ENCODE measurements at regions not wholly inside any gene's neighbourhood (a gene's known extent, or its start where the extent isn't known, plus 50 kb on each side); places are given as distances from the start of the nearest gene placed in this dataset.

GRCh38 chr2:59739166-59739565 lies 814.3 kb downstream of the BCL11A start:
- H3K27me3 ChIP-seq (ENCODE audit: insufficient read depth, low read length) = no peaks in the 10 kb centered on the region
- Mint-ChIP-seq H3K27me3 (no peaks in the 10 kb centered on the region), H3K4me3 (no peak overlapping the region), H3K9me3 (peaks cover 0 to 1% (median 0%) of the 10 kb centered on the region in 8 donors), H3K27ac (no peak overlapping the region), H3K36me3 (no peaks in the 10 kb centered on the region), H3K4me1 (no peaks in the 10 kb centered on the region)
- H3K4me3 ChIP-seq (ENCODE audit: low read length in 2 of 2) = no peak overlapping the region
- POLR2A ChIA-PET (ENCODE audit: partially characterized antibody) = no interaction called here
- no peak for DNase-seq
- H3K9me3 ChIP-seq (ENCODE audit: control insufficient read depth in 1 of 2, low read length in 2 of 2) = no peaks in the 10 kb centered on the region
- H3K36me3 ChIP-seq (ENCODE audit: insufficient read depth, low read length) = no peaks in the 10 kb centered on the region
- H3K27ac ChIP-seq (ENCODE audit: low read depth, low read length) = no peak overlapping the region
- CTCF ChIA-PET (ENCODE audit: partially characterized antibody) = no interaction called here
- intact Hi-C loops (cut with micrococcal nuclease) = no loop called here
- H3K4me1 ChIP-seq (ENCODE audit: insufficient read depth, low read length) = no peaks in the 10 kb centered on the region

GRCh38 chr2:59737299-59737698 lies 816.2 kb downstream of the BCL11A start:
- ChIA-PET POLR2A (ENCODE audit: partially characterized antibody) (no interaction called here), CTCF (ENCODE audit: partially characterized antibody) (no interaction called here)
- no peak overlapping the region for H3K4me3 ChIP-seq (ENCODE audit: low read length in 2 of 2)
- H3K36me3 Mint-ChIP-seq = no peaks in the 10 kb centered on the region
- no peaks in the 10 kb centered on the region for H3K27me3 ChIP-seq (ENCODE audit: insufficient read depth, low read length)
- H3K4me1 Mint-ChIP-seq = no peaks in the 10 kb centered on the region
- no peaks in the 10 kb centered on the region for H3K4me1 ChIP-seq (ENCODE audit: insufficient read depth, low read length)
- DNase-seq = no peak
- no peaks in the 10 kb centered on the region for H3K9me3 ChIP-seq (ENCODE audit: control insufficient read depth in 1 of 2, low read length in 2 of 2)
- H3K27ac ChIP-seq (ENCODE audit: low read depth, low read length) = no peak overlapping the region
- no peaks in the 10 kb centered on the region for H3K27me3 Mint-ChIP-seq
- H3K9me3 Mint-ChIP-seq = peaks cover 0 to 1% (median 0%) of the 10 kb centered on the region in 8 donors
- H3K27ac Mint-ChIP-seq = no peak overlapping the region
- H3K36me3 ChIP-seq (ENCODE audit: insufficient read depth, low read length) = no peaks in the 10 kb centered on the region
- H3K4me3 Mint-ChIP-seq = no peak overlapping the region
- intact Hi-C loops (cut with micrococcal nuclease) = no loop called here

- no peaks in the 10 kb centered on the region for H3K27me3 ChIP-seq (ENCODE audit: insufficient read depth, low read length)
- H3K9me3 ChIP-seq (ENCODE audit: control insufficient read depth in 1 of 2, low read length in 2 of 2) = no peaks in the 10 kb centered on the region
- Mint-ChIP-seq H3K4me1 (no peaks in the 10 kb centered on the region), H3K36me3 (no peaks in the 10 kb centered on the region), H3K9me3 (no peaks in the 10 kb centered on the region), H3K27me3 (no peaks in the 10 kb centered on the region), H3K27ac (no peak overlapping the region), H3K4me3 (no peak overlapping the region)
- intact Hi-C loops (cut with micrococcal nuclease) = no loop called here
- ChIA-PET POLR2A (ENCODE audit: partially characterized antibody) (no interaction called here), CTCF (ENCODE audit: partially characterized antibody) (no interaction called here)
- no peak overlapping the region for H3K27ac ChIP-seq (ENCODE audit: low read depth, low read length)
- H3K36me3 ChIP-seq (ENCODE audit: insufficient read depth, low read length) = no peaks in the 10 kb centered on the region
- no peaks in the 10 kb centered on the region for H3K4me1 ChIP-seq (ENCODE audit: insufficient read depth, low read length)
- H3K4me3 ChIP-seq (ENCODE audit: low read length in 2 of 2) = no peak overlapping the region
- DNase-seq = no peak
These were observed 818.7 kb downstream of the BCL11A start for GRCh38 chr2:59734743-59735142.

- Mint-ChIP-seq H3K27ac (no peak overlapping the region), H3K4me1 (no peaks in the 10 kb centered on the region), H3K9me3 (no peaks in the 10 kb centered on the region), H3K4me3 (no peak overlapping the region), H3K36me3 (no peaks in the 10 kb centered on the region), H3K27me3 (no peaks in the 10 kb centered on the region)
- H3K27me3 ChIP-seq (ENCODE audit: insufficient read depth, low read length) = no peaks in the 10 kb centered on the region
- H3K4me1 ChIP-seq (ENCODE audit: insufficient read depth, low read length) = no peaks in the 10 kb centered on the region
- no peak overlapping the region for H3K27ac ChIP-seq (ENCODE audit: low read depth, low read length)
- no peak overlapping the region for H3K4me3 ChIP-seq (ENCODE audit: low read length in 2 of 2)
- intact Hi-C loops (cut with micrococcal nuclease) = no loop called here
- CTCF ChIA-PET (ENCODE audit: partially characterized antibody) = no interaction called here
- no peak for DNase-seq
- no peaks in the 10 kb centered on the region for H3K36me3 ChIP-seq (ENCODE audit: insufficient read depth, low read length)
- POLR2A ChIA-PET (ENCODE audit: partially characterized antibody) = no interaction called here
- no peaks in the 10 kb centered on the region for H3K9me3 ChIP-seq (ENCODE audit: control insufficient read depth in 1 of 2, low read length in 2 of 2)
These were observed 819.5 kb downstream of the BCL11A start for GRCh38 chr2:59733970-59734369.

- Histone ChIP-seq H3K9me3 (ENCODE audit: control insufficient read depth in 1 of 2, low read length in 2 of 2) (no peaks in the 10 kb centered on the region), H3K36me3 (ENCODE audit: insufficient read depth, low read length) (no peaks in the 10 kb centered on the region), H3K27me3 (ENCODE audit: insufficient read depth, low read length) (no peaks in the 10 kb centered on the region), H3K4me1 (ENCODE audit: insufficient read depth, low read length) (no peaks in the 10 kb centered on the region), H3K4me3 (ENCODE audit: low read length in 2 of 2) (no peak overlapping the region), H3K27ac (ENCODE audit: low read depth, low read length) (no peak overlapping the region)
- ChIA-PET CTCF (ENCODE audit: partially characterized antibody) (no interaction called here), POLR2A (ENCODE audit: partially characterized antibody) (no interaction called here)
- no peak overlapping the region for H3K4me3 Mint-ChIP-seq
- no peaks in the 10 kb centered on the region for H3K4me1 Mint-ChIP-seq
- H3K36me3 Mint-ChIP-seq = no peaks in the 10 kb centered on the region
- H3K9me3 Mint-ChIP-seq = no peaks in the 10 kb centered on the region
- H3K27ac Mint-ChIP-seq = no peak overlapping the region
- DNase-seq = no peak
- H3K27me3 Mint-ChIP-seq = no peaks in the 10 kb centered on the region
- intact Hi-C loops (cut with micrococcal nuclease) = no loop called here
These were observed 819.9 kb downstream of the BCL11A start for GRCh38 chr2:59733567-59733930.

GRCh38 chr2:59732871-59733566 lies 820.4 kb downstream of the BCL11A start:
- H3K4me3 Mint-ChIP-seq = no peak overlapping the region
- Histone ChIP-seq H3K36me3 (ENCODE audit: insufficient read depth, low read length) (no peaks in the 10 kb centered on the region), H3K9me3 (ENCODE audit: control insufficient read depth in 1 of 2, low read length in 2 of 2) (no peaks in the 10 kb centered on the region), H3K4me1 (ENCODE audit: insufficient read depth, low read length) (no peaks in the 10 kb centered on the region), H3K27ac (ENCODE audit: low read depth, low read length) (no peak overlapping the region), H3K27me3 (ENCODE audit: insufficient read depth, low read length) (no peaks in the 10 kb centered on the region), H3K4me3 (ENCODE audit: low read length in 2 of 2) (no peak overlapping the region)
- CTCF ChIA-PET (ENCODE audit: partially characterized antibody) = no interaction called here
- no peak overlapping the region for H3K27ac Mint-ChIP-seq
- H3K4me1 Mint-ChIP-seq = no peaks in the 10 kb centered on the region
- H3K9me3 Mint-ChIP-seq = no peaks in the 10 kb centered on the region
- H3K36me3 Mint-ChIP-seq = no peaks in the 10 kb centered on the region
- H3K27me3 Mint-ChIP-seq = no peaks in the 10 kb centered on the region
- POLR2A ChIA-PET (ENCODE audit: partially characterized antibody) = no interaction called here
- no peak for DNase-seq
- intact Hi-C loops (cut with micrococcal nuclease) = no loop called here

GRCh38 chr2:59727121-59727590 lies 826.3 kb downstream of the BCL11A start:
- no peak overlapping the region for H3K4me3 Mint-ChIP-seq
- no peaks in the 10 kb centered on the region for H3K36me3 ChIP-seq (ENCODE audit: insufficient read depth, low read length)
- no peak overlapping the region for H3K4me3 ChIP-seq (ENCODE audit: low read length in 2 of 2)
- H3K9me3 Mint-ChIP-seq = no peaks in the 10 kb centered on the region
- no peaks in the 10 kb centered on the region for H3K27me3 ChIP-seq (ENCODE audit: insufficient read depth, low read length)
- intact Hi-C loops (cut with micrococcal nuclease) = no loop called here
- POLR2A ChIA-PET (ENCODE audit: partially characterized antibody) = no interaction called here
- H3K4me1 ChIP-seq (ENCODE audit: insufficient read depth, low read length) = no peaks in the 10 kb centered on the region
- H3K27me3 Mint-ChIP-seq = no peaks in the 10 kb centered on the region
- no peaks in the 10 kb centered on the region for H3K9me3 ChIP-seq (ENCODE audit: control insufficient read depth in 1 of 2, low read length in 2 of 2)
- no peaks in the 10 kb centered on the region for H3K4me1 Mint-ChIP-seq
- H3K36me3 Mint-ChIP-seq = no peaks in the 10 kb centered on the region
- no peak overlapping the region for H3K27ac ChIP-seq (ENCODE audit: low read depth, low read length)
- CTCF ChIA-PET (ENCODE audit: partially characterized antibody) = no interaction called here
- H3K27ac Mint-ChIP-seq = no peak overlapping the region
- no peak for DNase-seq
